Keratinocyte (primary cell): ENCODE measurements at regions not wholly inside any gene's neighbourhood (a gene's known extent, or its start where the extent isn't known, plus 50 kb on each side); places are given as distances from the start of the nearest gene placed in this dataset.

Source experiments
- EZH2 ChIP-seq: IDR thresholded peaks from one replicate; pipeline ENCODE4 v1.6.1; 2012; ENCODE audit warnings: inconsistent platforms, mild to moderate bottlenecking, low read length, moderate library complexity
- TF ChIP-seq, protein P1 (sequence below), 3 experiments: IDR thresholded peaks in 1 of 3; conservative IDR thresholded peaks in 1 of 3; optimal IDR thresholded peaks in 1 of 3; 2 replicates in 2 of 3; 3 replicates in 1 of 3; pipeline versions ENCODE3 to v1.5.1; 2011; ENCODE audit warnings: low read length in 3 of 3, mild to moderate bottlenecking in 3 of 3, moderate library complexity in 2 of 3, control low read depth in 1 of 3, inconsistent platforms in 1 of 3; ENCODE audit not compliant: insufficient read depth in 2 of 3; ENCODE audit errors: extremely low read depth in 1 of 3

DNA sequence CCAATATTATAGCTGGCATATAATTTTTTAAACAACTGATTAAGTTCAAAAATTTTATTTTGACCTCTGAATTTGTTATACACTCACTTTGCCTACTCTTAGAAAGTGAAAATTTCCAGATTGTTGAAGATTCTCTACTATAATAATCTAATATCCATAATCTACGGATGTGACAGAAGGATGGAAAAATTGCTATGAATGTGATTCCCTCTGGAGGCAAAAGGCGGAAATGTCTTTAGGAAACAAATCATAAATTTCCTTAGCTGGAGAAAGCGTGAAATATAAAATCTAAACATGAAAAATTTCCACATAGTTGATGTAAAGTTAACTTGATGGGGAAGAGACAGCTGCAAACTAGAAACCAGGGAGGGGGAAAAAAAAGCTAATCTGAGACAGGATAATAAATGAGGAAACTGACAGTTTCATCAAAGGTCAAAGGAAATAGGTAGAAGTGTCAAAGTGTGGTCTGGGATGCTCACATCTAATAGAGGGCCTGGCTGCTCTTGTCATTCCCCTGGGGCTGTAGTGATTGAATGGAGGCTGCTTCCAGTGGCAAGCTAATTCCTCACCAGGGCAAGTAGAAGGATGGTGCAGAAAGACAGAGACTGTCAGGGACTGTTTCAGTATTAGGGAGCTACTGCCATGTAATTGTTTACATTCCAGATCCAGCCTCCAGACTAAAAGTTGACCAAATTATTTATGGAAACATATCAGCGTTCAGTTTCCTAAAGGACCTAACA lies 264.5 kb downstream of the SDHAF3 start:
- TF ChIP-seq, protein P1, sequence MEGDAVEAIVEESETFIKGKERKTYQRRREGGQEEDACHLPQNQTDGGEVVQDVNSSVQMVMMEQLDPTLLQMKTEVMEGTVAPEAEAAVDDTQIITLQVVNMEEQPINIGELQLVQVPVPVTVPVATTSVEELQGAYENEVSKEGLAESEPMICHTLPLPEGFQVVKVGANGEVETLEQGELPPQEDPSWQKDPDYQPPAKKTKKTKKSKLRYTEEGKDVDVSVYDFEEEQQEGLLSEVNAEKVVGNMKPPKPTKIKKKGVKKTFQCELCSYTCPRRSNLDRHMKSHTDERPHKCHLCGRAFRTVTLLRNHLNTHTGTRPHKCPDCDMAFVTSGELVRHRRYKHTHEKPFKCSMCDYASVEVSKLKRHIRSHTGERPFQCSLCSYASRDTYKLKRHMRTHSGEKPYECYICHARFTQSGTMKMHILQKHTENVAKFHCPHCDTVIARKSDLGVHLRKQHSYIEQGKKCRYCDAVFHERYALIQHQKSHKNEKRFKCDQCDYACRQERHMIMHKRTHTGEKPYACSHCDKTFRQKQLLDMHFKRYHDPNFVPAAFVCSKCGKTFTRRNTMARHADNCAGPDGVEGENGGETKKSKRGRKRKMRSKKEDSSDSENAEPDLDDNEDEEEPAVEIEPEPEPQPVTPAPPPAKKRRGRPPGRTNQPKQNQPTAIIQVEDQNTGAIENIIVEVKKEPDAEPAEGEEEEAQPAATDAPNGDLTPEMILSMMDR (optimal IDR thresholded peaks at IDR 0.05 in 1 of 3, IDR thresholded peaks at IDR 0.05 in 1 of 3, conservative IDR thresholded peaks at IDR 0.05 in 1 of 3; ENCODE audit: extremely low read depth in 1 of 3, insufficient read depth in 2 of 3, low read length in 3 of 3) = no peak
- no peak for TF ChIP-seq EZH2
